SK-N-MC (cell line): ENCODE measurements at regions not wholly inside any gene's neighbourhood (a gene's known extent, or its start where the extent isn't known, plus 50 kb on each side); places are given as distances from the start of the nearest gene placed in this dataset.
"Not testable (repeated sequence)": the region's sequence is repeated elsewhere in the genome, so short reads cannot be mapped to it uniquely, and the experiment has no call there.

Experiments
- DNase-seq: peaks from one replicate; pipeline ENCODE4 v3.0.0-alpha.2; 2011; ENCODE audit warnings: low read depth, low spot score
- H3K27ac ChIP-seq: fragments of 200-600 bp; sonication (generic); 2 replicates; pipeline ENCODE4 v1.5.1; 2016; ENCODE audit warnings: mixed run types
- H3K36me3 ChIP-seq: fragments of 200-600 bp; sonication (generic); 2 replicates; pipeline ENCODE4 v1.6.1; 2017; ENCODE audit warnings: antibody characterized with exemption, low read length, mixed read lengths; ENCODE audit not compliant: insufficient read depth
- H3K4me3 ChIP-seq: fragments of 200-600 bp; sonication (generic); 2 replicates; pipeline ENCODE4 v1.5.1; 2016
- H3K9ac ChIP-seq: fragments of 200-600 bp; sonication (generic); 2 replicates; pipeline ENCODE4 v1.8.0; 2017; ENCODE audit warnings: mixed run types, mixed read lengths; ENCODE audit not compliant: insufficient read length
- H3K9me3 ChIP-seq: fragments of 200-600 bp; sonication (generic); 2 replicates; pipeline ENCODE4 v1.6.1; 2017; ENCODE audit warnings: low read depth, mild to moderate bottlenecking, antibody characterized with exemption, low read length, moderate library complexity, mixed read lengths
- EZH2 ChIP-seq: fragments of 200-600 bp; sonication (generic); IDR thresholded peaks from one replicate; pipeline ENCODE4 v1.6.1; 2017; ENCODE audit warnings: antibody characterized with exemption
- FOXP2 ChIP-seq: optimal IDR thresholded peaks from 2 replicates; pipeline ENCODE3; 2011; ENCODE audit warnings: mild to moderate bottlenecking, moderate library complexity; ENCODE audit not compliant: insufficient read depth; ENCODE audit errors: extremely low read length, control extremely low read depth
- POLR2AphosphoS5 ChIP-seq: IDR thresholded peaks from 2 replicates; pipeline ENCODE4 v1.6.1; 2012; ENCODE audit warnings: mild to moderate bottlenecking, low read depth, low read length, borderline replicate concordance

DNA sequence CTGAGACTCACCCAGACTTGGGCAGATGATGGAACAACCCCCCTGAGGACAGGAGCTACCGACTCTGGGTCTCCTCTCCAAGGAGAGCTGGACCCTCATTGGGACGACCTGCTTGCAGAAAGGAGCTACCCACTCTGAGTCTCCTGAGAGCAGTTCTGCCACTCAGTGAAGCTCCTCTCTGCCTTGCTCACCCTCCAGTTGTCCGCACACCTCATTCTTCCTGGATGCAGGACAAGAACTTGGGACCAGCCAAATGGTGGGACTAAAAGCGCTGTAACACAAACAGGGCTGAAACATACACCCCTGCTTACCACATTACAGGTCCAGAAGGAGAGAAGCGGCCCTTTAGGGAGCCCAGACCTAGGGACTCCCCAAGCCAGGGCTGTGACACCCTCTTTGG, 124.9 kb upstream of the CCDC150 start:
- TF ChIP-seq FOXP2 (no peak), POLR2AphosphoS5 (no peak), EZH2 (no peak)
- Histone ChIP-seq H3K27ac (no peak overlapping the region), H3K9ac (no peak overlapping the region), H3K36me3 (no peaks in the 10 kb centered on the region), H3K9me3 (no peaks in the 10 kb centered on the region), H3K4me3 (no peak overlapping the region)
- DNase-seq = no peak

DNA sequence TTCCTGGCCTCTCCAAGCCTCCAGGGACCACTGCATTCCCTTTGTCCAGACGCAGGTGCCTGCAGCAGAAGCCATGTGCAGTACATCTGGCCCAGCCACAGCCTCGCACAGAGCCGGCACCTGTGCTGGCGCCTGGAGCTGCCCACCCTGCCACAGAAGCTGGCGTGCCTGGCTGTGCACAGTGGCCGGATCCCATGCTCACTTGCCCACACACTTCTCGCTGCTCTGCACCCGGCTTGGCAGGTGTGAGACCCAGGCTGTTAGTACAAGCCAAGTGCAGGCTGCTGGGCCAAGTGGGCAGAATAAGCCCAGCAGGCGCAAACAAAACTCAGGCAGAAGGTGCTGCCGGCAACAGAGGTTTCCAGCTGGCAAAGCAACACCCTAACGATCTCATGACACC, 124.5 kb upstream of the CCDC150 start:
- no peak overlapping the region for H3K9ac ChIP-seq
- H3K36me3 ChIP-seq = no peaks in the 10 kb centered on the region
- H3K4me3 ChIP-seq = no peak overlapping the region
- TF ChIP-seq POLR2AphosphoS5 (no peak), FOXP2 (no peak), EZH2 (no peak)
- no peak for DNase-seq
- no peak overlapping the region for H3K27ac ChIP-seq
- H3K9me3 ChIP-seq = no peaks in the 10 kb centered on the region

DNA sequence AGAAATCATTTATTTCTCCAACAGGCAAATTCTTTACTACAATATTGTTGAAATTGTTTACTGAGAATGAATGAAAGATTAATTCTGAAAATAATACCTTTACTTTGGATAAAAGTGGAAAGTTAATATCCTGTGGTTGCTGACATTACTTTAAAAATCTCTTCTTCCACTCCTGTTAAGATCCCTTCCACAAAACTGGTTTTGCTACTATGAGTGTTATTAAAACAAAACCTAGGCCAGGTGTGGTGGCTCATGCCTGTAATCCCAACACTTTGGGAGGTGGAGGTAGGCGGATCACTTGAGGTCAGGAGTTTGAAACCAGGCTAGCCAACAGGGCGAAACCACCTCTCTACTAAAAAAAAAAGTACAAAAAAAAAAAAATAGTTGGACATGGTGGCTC, 123.9 kb upstream of the CCDC150 start:
- no peak for DNase-seq
- no peak for TF ChIP-seq EZH2
- no peak for TF ChIP-seq FOXP2
- TF ChIP-seq POLR2AphosphoS5 = no peak
- no peaks in the 10 kb centered on the region for H3K36me3 ChIP-seq

DNA sequence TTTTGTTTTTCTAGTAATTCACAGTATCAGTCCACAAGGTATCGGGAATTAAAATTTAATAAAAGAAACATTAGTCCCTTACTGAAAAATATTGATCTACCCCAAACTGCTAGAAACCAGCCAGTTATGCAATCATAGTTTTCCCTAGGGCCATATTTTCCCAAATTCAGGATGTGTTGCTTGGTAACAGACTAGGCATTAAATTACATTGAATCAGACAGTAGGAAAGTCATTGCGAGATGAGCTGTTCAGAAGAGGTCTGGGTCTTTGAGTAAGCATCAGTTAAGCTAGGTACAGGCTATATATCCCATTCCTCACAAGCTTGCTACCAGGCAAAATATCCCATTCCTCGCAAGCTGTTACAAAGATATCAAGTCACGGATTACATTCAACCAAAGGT, 123.0 kb upstream of the CCDC150 start:
- Histone ChIP-seq H3K4me3 (0 out of 2 replicates have a peak overlapping the region, but pooled peaks have one; percentile 32), H3K9ac (no peak overlapping the region), H3K27ac (no peak overlapping the region), H3K9me3 (no peaks in the 10 kb centered on the region), H3K36me3 (no peaks in the 10 kb centered on the region)
- DNase-seq = peak; percentile 60
- no peak for TF ChIP-seq EZH2
- TF ChIP-seq POLR2AphosphoS5 = no peak

More for the DNA sequence above, 123.9 kb upstream of the CCDC150 start:
- no peak overlapping the region for H3K9ac ChIP-seq
- no peak overlapping the region for H3K4me3 ChIP-seq
- H3K27ac ChIP-seq = no peak overlapping the region
- H3K9me3 ChIP-seq = no peaks in the 10 kb centered on the region

DNA sequence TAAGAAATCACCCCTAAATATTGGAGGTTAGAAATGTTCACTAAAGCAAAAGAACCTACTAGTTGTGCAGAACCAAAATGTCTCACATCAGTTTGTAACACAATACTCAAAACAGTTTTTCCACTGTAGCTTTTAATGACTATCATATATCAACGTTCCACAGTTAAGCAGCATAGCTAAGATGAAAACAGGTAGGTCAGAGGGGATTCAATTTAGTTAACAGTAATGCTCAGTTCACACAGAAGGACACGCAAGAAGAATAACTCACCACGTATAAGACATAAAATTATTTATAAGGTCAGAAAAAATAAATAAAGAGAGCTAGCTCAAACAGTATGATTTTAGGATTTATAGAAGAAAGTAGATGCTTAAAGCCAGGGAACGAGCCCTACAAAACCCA, 118.9 kb upstream of the CCDC150 start:
- Histone ChIP-seq H3K36me3 (no peaks in the 10 kb centered on the region), H3K9me3 (no peaks in the 10 kb centered on the region), H3K27ac (no peak overlapping the region), H3K4me3 (no peak overlapping the region), H3K9ac (no peak overlapping the region)
- DNase-seq = no peak
- no peak for TF ChIP-seq POLR2AphosphoS5
- no peak for TF ChIP-seq FOXP2
- no peak for TF ChIP-seq EZH2

DNA sequence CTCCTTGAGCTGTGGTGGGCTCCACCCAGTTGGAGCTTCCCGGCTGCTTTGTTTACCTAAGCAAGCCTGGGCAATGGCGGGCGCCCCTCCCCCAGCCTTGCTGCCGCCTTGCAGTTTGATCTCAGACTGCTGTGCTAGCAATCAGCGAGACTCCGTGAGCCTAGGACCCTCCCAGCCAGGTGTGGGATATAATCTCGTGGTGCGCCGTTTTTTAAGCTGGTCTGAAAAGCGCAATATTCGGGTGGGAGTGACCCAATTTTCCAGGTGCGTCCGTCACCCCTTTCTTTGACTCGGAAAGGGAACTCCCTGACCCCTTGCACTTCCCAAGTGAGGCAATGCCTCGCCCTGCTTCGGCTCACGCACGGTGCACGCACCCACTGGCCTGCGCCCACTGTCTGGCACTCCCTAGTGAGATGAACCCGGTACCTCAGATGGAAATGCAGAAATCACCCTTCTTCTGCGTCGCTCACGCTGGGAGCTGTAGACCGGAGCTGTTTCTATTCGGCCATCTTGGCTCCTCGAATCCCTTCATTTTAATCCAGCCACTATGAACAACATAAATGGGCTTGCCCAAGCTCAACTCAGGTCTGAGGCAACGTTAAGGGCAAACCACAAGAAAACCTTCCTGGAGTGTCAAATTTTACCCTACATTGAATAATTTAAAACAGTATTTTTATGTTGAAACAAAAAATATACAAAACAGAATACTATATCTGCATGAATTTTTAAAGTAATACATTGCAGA, 112.4 kb upstream of the CCDC150 start:
- H3K9me3 ChIP-seq, DNase-seq, H3K36me3 ChIP-seq, H3K27ac ChIP-seq, H3K9ac ChIP-seq, H3K4me3 ChIP-seq: not testable (repeated sequence)

DNA sequence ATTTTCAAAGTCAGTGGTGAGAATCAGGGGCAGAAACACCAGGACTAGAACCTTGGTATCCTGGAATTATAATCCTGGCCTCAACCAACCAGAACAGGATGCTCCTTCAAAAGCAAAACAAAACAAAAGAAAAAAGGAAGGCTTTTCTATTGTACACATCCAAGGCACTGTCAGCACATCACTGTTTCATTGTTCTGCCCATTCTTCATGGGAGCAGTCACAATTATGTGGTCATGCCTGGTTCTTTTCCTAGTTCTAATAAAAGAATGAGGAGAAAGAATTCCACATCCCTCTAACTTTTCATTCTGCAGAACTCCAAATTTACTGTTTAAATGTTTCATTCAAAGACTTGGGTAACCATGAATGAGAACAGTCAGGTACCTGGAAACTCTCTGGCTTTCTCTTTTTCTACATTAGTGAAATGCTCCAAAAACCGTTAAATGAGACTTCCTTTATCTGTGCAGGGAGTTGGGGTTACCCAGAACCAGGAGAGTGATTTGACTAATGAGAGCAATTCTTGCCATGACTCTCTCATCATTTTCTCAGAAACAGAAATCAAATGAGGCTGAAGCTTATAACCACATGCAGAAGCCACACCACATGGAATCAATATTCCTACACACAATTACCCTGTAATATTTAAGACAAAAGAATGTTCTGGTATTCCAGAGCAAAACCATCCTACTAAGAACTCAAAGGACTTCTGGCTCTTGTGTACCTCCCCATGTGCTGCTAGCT, 110.9 kb upstream of the CCDC150 start:
- no peak for TF ChIP-seq EZH2
- no peak for TF ChIP-seq FOXP2
- no peak for TF ChIP-seq POLR2AphosphoS5
- H3K9ac ChIP-seq = no peak overlapping the region
- H3K4me3 ChIP-seq = no peak overlapping the region
- DNase-seq = no peak
- H3K27ac ChIP-seq = no peak overlapping the region
- H3K36me3 ChIP-seq = no peaks in the 10 kb centered on the region
- H3K9me3 ChIP-seq = no peaks in the 10 kb centered on the region

DNA sequence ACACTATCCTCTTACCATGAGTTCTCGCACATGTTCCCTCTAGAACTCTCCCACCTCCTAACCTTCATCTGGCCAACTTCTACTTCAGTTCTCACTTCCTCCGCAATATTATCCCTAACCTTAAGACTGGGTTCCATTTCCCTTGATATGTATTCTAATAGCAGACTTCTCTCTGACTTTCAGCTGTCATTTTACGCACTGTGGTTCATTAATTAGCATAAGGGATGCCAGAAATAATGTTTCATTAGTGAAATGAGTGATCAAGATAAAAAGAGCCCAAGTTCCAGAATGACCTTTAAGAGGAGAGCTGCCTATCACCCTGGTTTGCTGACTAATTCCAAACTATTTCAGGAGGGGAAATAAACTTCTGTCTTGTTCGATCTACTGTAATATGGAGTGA, 108.6 kb upstream of the CCDC150 start:
- no peaks in the 10 kb centered on the region for H3K36me3 ChIP-seq
- DNase-seq = no peak
- no peak overlapping the region for H3K27ac ChIP-seq
- H3K4me3 ChIP-seq = no peak overlapping the region
- no peak for TF ChIP-seq FOXP2
- TF ChIP-seq POLR2AphosphoS5 = no peak
- TF ChIP-seq EZH2 = no peak
- H3K9ac ChIP-seq = no peak overlapping the region
- no peaks in the 10 kb centered on the region for H3K9me3 ChIP-seq
